ENCODE measurements at regions not wholly inside any gene's neighbourhood (a gene's known extent, or its start where the extent isn't known, plus 50 kb on each side); places are given as distances from the start of the nearest gene placed in this dataset.

DNA sequence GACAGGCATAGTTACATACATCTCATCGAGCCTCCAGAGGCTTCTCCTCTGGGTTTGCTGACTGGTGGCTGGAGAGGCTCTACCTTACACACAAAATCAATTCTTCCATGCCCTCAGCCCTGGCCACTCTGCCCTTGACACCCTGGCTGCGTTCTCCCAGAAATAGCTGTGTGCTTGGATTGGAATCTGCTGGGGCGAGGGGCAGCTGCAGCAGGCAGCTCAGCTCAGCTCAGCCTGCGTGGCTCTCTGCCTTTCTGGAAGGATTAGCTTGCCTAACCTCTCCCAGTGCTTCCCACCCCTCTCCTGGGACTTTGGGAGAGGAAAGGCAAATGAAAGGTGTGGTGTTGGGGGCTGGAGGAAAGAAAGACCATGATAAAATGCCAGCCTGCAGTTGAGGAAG lies 216.1 kb downstream of the ENGASE start:
- TF ChIP-seq, protein P1, sequence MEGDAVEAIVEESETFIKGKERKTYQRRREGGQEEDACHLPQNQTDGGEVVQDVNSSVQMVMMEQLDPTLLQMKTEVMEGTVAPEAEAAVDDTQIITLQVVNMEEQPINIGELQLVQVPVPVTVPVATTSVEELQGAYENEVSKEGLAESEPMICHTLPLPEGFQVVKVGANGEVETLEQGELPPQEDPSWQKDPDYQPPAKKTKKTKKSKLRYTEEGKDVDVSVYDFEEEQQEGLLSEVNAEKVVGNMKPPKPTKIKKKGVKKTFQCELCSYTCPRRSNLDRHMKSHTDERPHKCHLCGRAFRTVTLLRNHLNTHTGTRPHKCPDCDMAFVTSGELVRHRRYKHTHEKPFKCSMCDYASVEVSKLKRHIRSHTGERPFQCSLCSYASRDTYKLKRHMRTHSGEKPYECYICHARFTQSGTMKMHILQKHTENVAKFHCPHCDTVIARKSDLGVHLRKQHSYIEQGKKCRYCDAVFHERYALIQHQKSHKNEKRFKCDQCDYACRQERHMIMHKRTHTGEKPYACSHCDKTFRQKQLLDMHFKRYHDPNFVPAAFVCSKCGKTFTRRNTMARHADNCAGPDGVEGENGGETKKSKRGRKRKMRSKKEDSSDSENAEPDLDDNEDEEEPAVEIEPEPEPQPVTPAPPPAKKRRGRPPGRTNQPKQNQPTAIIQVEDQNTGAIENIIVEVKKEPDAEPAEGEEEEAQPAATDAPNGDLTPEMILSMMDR (IDR thresholded peaks at IDR 0.05; ENCODE audit: borderline replicate concordance, extremely low read depth, low read length, poor library complexity, severe bottlenecking) = no peak
- no peak for TF ChIP-seq EZH2 (IDR thresholded peaks at IDR 0.05; ENCODE audit: borderline replicate concordance, low read depth, low read length, severe bottlenecking)

All from DND-41 (cell line).